Breast epithelium (tissue), 4 donors: ENCODE measurements at regions not wholly inside any gene's neighbourhood (a gene's known extent, or its start where the extent isn't known, plus 50 kb on each side); places are given as distances from the start of the nearest gene placed in this dataset.

ENCODE experiments used
- DNase-seq, 2 donors: peaks; one replicate each; pipeline ENCODE4 v3.0.0-alpha.2; 2019; ENCODE audit warnings: low spot score in 2 of 2
- H3K27ac ChIP-seq, 2 donors: fragments of 200-600 bp; sonication (generic) in 1 of 2; one replicate each; pipeline ENCODE4 v1.5.1; 2016 to 2019; ENCODE audit warnings: mild to moderate bottlenecking in 1 of 2
- H3K27me3 ChIP-seq, 2 donors: fragments of 200-600 bp; sonication (generic) in 1 of 2; one replicate each; pipeline versions ENCODE4 v1.5.1 to v1.6.0; 2017 to 2019; ENCODE audit warnings: control low read depth in 1 of 2, mild to moderate bottlenecking in 1 of 2
- H3K36me3 ChIP-seq: fragments of 200-600 bp; one replicate; pipeline ENCODE4 v1.5.1; 2019
- H3K4me1 ChIP-seq, 2 donors: fragments of 200-600 bp; sonication (generic); one replicate each; pipeline ENCODE4 v1.5.1; 2016 to 2019; ENCODE audit warnings: control low read depth in 1 of 2
- H3K4me3 ChIP-seq, 3 donors: fragments of 200-600 bp; sonication (generic); 1 replicate in 2 of 3; 2 replicates in 1 of 3; pipeline ENCODE4 v1.5.1; 2016 to 2019; ENCODE audit warnings: mild to moderate bottlenecking in 3 of 3, moderate library complexity in 2 of 3
- H3K9me3 ChIP-seq, 2 donors: fragments of 200-600 bp; sonication (generic) in 1 of 2; one replicate each; pipeline ENCODE4 v1.5.1; 2016 to 2019; ENCODE audit warnings: control low read depth in 1 of 2
- POLR2A ChIP-seq: fragments of 450-650 bp; IDR thresholded peaks from one replicate; pipeline ENCODE4 v1.6.1; 2016; ENCODE audit warnings: antibody characterized with exemption, mild to moderate bottlenecking, moderate library complexity
- POLR2AphosphoS5 ChIP-seq, 3 donors: sonication (generic); formaldehyde crosslinking; IDR thresholded peaks; one replicate each; pipeline ENCODE4 v1.6.1; 2017; ENCODE audit warnings: antibody characterized with exemption in 3 of 3
- intact Hi-C: fragments of 100-400 bp; cut with DNase I; formaldehyde crosslinking; loops from one replicate; pipeline ENCODE4 v1.15.1; 2023; ENCODE audit warnings: low total_unique reads
- TF ChIP-seq, protein P1 (sequence below), 3 donors: fragments of 450-650 bp; IDR thresholded peaks; one replicate each; pipeline ENCODE4 v1.5.1; 2016 to 2017; ENCODE audit warnings: antibody characterized with exemption in 3 of 3, mild to moderate bottlenecking in 3 of 3, moderate library complexity in 3 of 3

DNA sequence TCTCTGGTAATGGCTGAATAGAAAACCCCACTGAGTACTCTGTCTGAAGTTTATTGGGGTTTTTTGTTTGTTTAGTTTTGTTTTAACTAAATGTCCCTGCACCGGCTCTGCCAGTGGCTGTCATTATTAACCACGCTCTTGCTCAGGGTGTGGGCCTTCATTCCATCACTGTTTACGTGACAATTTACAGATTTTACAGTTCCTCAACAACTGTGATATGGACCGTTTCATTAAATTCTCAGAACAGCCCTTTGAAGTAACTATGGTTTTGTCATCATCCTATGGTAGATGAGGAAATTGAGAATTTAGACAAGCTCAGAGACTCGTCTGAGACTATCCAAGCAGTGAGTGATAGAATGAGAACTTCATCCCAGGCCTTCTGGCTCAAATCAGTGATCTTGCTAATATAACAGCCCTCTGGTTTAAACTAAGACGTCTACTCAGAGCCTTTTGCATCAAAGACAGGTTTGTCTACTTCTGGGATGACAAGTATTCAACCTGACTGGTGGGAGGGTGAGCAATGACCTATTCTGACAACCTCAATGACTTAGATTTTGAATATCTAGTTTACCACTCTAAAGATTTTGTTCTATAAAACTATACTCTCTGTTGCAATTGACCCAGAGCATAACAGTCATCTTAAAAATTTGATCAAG lies 77.3 kb upstream of the MAP3K1 start:
- no peak overlapping the region for H3K4me3 ChIP-seq
- TF ChIP-seq POLR2A (no peak), POLR2AphosphoS5 (IDR thresholded peaks at IDR 0.05) (no peak)
- TF ChIP-seq, protein P1, sequence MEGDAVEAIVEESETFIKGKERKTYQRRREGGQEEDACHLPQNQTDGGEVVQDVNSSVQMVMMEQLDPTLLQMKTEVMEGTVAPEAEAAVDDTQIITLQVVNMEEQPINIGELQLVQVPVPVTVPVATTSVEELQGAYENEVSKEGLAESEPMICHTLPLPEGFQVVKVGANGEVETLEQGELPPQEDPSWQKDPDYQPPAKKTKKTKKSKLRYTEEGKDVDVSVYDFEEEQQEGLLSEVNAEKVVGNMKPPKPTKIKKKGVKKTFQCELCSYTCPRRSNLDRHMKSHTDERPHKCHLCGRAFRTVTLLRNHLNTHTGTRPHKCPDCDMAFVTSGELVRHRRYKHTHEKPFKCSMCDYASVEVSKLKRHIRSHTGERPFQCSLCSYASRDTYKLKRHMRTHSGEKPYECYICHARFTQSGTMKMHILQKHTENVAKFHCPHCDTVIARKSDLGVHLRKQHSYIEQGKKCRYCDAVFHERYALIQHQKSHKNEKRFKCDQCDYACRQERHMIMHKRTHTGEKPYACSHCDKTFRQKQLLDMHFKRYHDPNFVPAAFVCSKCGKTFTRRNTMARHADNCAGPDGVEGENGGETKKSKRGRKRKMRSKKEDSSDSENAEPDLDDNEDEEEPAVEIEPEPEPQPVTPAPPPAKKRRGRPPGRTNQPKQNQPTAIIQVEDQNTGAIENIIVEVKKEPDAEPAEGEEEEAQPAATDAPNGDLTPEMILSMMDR (IDR thresholded peaks at IDR 0.05) = no peak
- intact Hi-C loops = no loop called here

GRCh38 chr5:56737002-56737621 lies 78.2 kb upstream of the MAP3K1 start:
- Histone ChIP-seq H3K27ac (peak overlapping the region in 1 of 2 donors; percentile 29), H3K27me3 (no peaks in the 10 kb centered on the region), H3K4me1 (no peaks in the 10 kb centered on the region), H3K36me3 (no peaks in the 10 kb centered on the region), H3K9me3 (no peaks in the 10 kb centered on the region), H3K4me3 (no peak overlapping the region)
- TF ChIP-seq, protein P1 (IDR thresholded peaks at IDR 0.05) = no peak
- TF ChIP-seq POLR2A (no peak), POLR2AphosphoS5 (IDR thresholded peaks at IDR 0.05) (no peak)
- intact Hi-C loops = no loop called here
- DNase-seq = no peak

More for the DNA sequence above, 77.3 kb upstream of the MAP3K1 start:
- Histone ChIP-seq H3K36me3 (no peaks in the 10 kb centered on the region), H3K27ac (no peak overlapping the region), H3K9me3 (no peaks in the 10 kb centered on the region), H3K4me1 (no peaks in the 10 kb centered on the region), H3K27me3 (no peaks in the 10 kb centered on the region)
- DNase-seq = no peak

DNA sequence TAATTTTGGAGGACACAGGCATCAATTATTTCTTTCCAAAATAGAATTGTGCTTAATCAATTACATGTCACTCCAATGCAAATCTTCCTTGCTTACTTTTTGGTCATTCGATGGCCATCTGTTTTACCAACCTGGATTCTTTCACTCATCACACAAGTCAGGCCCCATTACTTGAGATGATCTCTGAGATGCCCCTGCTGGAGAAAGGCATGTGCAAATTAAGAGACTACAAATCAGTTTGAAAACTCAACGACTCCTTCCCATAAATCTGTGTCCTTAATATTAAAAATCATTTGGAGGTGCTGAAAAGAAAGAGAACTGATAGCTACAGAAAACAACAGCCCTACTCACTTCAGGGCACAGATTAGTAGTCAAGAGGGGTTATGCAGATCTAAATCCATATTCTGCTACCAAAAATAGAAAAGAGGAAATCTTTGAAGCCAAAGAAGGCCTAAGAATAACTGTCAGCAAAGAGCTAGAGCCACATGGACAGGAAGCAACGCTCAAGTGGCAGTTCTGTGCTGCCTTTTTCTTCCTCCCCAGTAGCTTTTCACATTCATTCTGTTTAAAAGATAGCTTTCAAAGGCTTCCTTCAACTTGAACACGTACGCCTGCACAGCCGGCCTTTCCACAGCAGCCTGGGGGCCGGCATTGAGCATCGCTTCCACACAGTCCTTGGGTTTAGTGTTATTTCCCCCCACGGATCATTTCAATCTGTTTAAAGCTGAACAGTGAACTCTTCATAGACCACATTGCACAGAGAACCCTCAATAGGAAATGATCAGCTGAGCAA lies 79.3 kb upstream of the MAP3K1 start:
- TF ChIP-seq POLR2A = no peak
- no peak for TF ChIP-seq POLR2AphosphoS5 (IDR thresholded peaks at IDR 0.05)
- TF ChIP-seq, protein P1 (IDR thresholded peaks at IDR 0.05) = no peak
- Histone ChIP-seq H3K4me1 (no peaks in the 10 kb centered on the region), H3K27ac (peak overlapping the region in 1 of 2 donors; percentile 29), H3K4me3 (no peak overlapping the region), H3K36me3 (no peaks in the 10 kb centered on the region), H3K9me3 (no peaks in the 10 kb centered on the region), H3K27me3 (no peaks in the 10 kb centered on the region)
- no peak for DNase-seq
- intact Hi-C loops = no loop called here

DNA sequence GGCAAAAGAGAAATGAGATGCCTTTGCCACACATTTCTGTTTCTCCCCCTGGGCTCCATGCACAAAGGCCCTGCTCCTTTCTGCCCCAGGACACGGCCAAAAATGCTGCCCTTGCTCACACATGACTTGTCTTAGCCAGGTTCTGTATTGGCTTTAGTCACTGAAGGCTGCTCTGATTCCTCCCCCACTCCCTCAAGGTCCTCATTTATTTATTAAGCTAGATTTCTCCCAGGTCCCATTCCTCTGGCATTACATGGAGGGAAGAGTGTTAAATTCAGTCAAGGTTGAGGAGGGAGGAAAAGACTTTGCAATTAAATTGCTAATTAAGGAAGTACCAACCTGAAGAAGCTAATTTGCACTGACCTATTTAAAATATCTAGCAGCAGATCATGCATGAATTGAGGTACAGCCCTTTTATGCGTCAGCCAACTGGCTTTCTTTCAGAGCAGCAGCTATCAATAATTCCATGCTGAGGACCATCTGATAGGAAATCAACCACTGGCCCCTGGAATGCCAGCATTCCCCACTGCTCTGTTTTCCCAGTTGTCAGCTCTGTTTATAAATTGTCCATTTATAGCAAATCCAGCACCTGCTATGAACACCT lies 81.2 kb upstream of the MAP3K1 start:
- peak overlapping the region; percentile 16 to 18 for H3K27ac ChIP-seq

More for the DNA sequence above, 81.2 kb upstream of the MAP3K1 start:
- no peak for DNase-seq
- intact Hi-C loops = no loop called here
- no peak for TF ChIP-seq POLR2AphosphoS5 (IDR thresholded peaks at IDR 0.05)
- TF ChIP-seq, protein P1 (IDR thresholded peaks at IDR 0.05) = no peak
- no peak for TF ChIP-seq POLR2A
- no peaks in the 10 kb centered on the region for H3K4me1 ChIP-seq
- H3K4me3 ChIP-seq = no peak overlapping the region
- H3K36me3 ChIP-seq = no peaks in the 10 kb centered on the region
- H3K9me3 ChIP-seq = no peaks in the 10 kb centered on the region
- no peaks in the 10 kb centered on the region for H3K27me3 ChIP-seq
